ENCODE measurements at regions not wholly inside any gene's neighbourhood (a gene's known extent, or its start where the extent isn't known, plus 50 kb on each side); places are given as distances from the start of the nearest gene placed in this dataset.

DNA sequence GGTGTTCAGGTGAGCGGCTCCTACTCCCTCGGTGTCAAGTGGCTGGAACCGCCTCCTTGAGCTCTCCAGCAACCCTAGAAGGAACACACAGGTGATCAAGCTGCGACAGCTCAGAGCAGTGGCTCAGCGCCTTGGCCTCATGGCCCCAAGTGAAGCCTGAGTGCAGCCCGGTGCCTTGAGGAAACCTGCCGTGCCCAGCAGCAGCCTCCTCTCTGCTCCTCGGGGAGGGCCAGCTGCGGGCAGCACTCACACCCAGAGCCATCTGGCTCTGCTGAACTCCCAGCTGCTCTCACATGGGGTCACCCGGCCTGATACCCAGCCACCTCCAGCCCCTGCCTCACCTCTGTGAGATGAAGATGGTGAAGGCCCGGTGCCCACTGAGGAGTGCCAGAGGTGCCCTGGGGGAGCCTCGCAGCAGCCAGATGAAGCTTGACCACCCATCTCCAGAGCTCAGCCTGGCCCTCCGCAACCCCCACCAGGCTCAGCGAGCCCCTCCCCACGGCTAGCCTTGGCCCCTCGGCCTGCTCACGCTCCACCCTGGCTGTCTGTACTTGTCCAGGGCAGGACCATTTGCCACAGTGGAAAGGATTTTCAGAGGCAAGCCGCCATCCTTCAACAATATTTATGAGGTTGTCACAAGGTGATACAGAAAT, 70.6 kb upstream of the RAB6C start:
- Histone ChIP-seq H3K27me3 (ENCODE audit: control insufficient read depth in 4 of 4, insufficient read depth in 4 of 4, low read length in 3 of 4) (no peaks in the 10 kb centered on the region), H3K36me3 (ENCODE audit: control insufficient read depth in 4 of 4, insufficient read depth in 3 of 4, low read depth in 1 of 4, low read length in 3 of 4) (no peaks in the 10 kb centered on the region), H3K4me1 (ENCODE audit: control insufficient read depth in 4 of 4, insufficient read depth in 4 of 4, low read length in 3 of 4) (no peaks in the 10 kb centered on the region), H3K27ac (ENCODE audit: low read depth in 1 of 2, low read length in 2 of 2) (no peak overlapping the region), H3K9me3 (ENCODE audit: control insufficient read depth in 4 of 4, low read length in 3 of 4) (no peaks in the 10 kb centered on the region), H3K4me3 (ENCODE audit: low read depth in 1 of 3, low read length in 3 of 3) (no peak overlapping the region), H3K9ac (ENCODE audit: low read depth in 1 of 2, low read length in 2 of 2) (no peak overlapping the region)
- TF ChIP-seq RAD21 (IDR thresholded peaks at IDR 0.05) (no peak), HNF4A (conservative IDR thresholded peaks at IDR 0.05) (no peak), GABPA (IDR thresholded peaks at IDR 0.05 in 1 of 2, conservative IDR thresholded peaks at IDR 0.05 in 1 of 2) (no peak), HNF4G (IDR thresholded peaks at IDR 0.05) (no peak), ATF3 (IDR thresholded peaks at IDR 0.05) (no peak), NR2F2 (IDR thresholded peaks at IDR 0.05) (no peak), EGR1 (IDR thresholded peaks at IDR 0.05; ENCODE audit: low read depth in 2 of 2) (no peak), FOXA2 (IDR thresholded peaks at IDR 0.05) (no peak), TAF1 (conservative IDR thresholded peaks at IDR 0.05) (no peak)
- TF ChIP-seq, protein P1, sequence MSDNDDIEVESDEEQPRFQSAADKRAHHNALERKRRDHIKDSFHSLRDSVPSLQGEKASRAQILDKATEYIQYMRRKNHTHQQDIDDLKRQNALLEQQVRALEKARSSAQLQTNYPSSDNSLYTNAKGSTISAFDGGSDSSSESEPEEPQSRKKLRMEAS (IDR thresholded peaks at IDR 0.05): no peak
- TF ChIP-seq, protein P2, sequence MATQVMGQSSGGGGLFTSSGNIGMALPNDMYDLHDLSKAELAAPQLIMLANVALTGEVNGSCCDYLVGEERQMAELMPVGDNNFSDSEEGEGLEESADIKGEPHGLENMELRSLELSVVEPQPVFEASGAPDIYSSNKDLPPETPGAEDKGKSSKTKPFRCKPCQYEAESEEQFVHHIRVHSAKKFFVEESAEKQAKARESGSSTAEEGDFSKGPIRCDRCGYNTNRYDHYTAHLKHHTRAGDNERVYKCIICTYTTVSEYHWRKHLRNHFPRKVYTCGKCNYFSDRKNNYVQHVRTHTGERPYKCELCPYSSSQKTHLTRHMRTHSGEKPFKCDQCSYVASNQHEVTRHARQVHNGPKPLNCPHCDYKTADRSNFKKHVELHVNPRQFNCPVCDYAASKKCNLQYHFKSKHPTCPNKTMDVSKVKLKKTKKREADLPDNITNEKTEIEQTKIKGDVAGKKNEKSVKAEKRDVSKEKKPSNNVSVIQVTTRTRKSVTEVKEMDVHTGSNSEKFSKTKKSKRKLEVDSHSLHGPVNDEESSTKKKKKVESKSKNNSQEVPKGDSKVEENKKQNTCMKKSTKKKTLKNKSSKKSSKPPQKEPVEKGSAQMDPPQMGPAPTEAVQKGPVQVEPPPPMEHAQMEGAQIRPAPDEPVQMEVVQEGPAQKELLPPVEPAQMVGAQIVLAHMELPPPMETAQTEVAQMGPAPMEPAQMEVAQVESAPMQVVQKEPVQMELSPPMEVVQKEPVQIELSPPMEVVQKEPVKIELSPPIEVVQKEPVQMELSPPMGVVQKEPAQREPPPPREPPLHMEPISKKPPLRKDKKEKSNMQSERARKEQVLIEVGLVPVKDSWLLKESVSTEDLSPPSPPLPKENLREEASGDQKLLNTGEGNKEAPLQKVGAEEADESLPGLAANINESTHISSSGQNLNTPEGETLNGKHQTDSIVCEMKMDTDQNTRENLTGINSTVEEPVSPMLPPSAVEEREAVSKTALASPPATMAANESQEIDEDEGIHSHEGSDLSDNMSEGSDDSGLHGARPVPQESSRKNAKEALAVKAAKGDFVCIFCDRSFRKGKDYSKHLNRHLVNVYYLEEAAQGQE (IDR thresholded peaks at IDR 0.05): no peak
- TF ChIP-seq, protein P3, sequence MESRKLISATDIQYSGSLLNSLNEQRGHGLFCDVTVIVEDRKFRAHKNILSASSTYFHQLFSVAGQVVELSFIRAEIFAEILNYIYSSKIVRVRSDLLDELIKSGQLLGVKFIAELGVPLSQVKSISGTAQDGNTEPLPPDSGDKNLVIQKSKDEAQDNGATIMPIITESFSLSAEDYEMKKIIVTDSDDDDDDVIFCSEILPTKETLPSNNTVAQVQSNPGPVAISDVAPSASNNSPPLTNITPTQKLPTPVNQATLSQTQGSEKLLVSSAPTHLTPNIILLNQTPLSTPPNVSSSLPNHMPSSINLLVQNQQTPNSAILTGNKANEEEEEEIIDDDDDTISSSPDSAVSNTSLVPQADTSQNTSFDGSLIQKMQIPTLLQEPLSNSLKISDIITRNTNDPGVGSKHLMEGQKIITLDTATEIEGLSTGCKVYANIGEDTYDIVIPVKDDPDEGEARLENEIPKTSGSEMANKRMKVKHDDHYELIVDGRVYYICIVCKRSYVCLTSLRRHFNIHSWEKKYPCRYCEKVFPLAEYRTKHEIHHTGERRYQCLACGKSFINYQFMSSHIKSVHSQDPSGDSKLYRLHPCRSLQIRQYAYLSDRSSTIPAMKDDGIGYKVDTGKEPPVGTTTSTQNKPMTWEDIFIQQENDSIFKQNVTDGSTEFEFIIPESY (IDR thresholded peaks at IDR 0.05): no peak
- DNase-seq (ENCODE audit: low spot score): no peak
- 85% methylated on average over 18 of the region's 18 CpGs for WGBS

DNA sequence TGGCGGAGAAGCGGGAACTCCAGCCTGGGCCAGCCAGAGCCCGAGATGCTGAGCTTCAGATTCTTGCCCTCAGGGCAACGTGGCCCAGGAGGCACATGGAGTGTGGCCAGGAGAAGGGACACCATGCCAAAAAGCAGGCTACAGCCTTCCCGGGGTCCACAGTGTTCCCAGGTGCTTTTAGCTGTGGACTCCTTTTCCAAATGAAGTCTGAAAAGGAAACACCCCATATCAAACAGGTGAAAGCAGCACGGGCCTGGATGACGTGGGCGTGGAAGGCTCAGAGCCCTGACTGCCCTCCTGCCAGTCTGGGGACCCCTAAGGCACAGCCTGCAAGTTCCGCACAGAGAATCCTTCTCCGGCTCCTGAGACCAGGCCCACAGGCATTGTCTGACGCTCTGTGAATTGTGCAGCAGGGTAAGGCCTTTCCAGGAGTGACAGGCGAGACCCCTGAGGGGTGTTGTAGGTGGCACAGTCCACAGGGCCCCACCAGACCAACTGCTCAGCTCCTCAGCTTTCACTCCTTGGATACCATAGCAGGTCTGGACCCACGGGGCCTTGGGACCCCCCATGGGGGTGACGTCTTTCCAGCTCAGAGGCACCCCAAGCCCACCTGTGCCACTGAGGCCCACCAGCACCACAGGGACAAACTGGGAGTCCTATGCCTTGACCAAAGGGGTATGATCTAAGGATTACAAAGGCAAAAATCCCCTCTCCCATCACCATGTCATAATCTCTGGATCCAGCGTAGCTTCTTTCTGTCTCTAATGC, 69.6 kb upstream of the RAB6C start:
- H3K4me3 ChIP-seq (ENCODE audit: low read depth in 1 of 3, low read length in 3 of 3): no peak overlapping the region
- no peaks in the 10 kb centered on the region for H3K4me1 ChIP-seq (ENCODE audit: control insufficient read depth in 4 of 4, insufficient read depth in 4 of 4, low read length in 3 of 4)
- H3K9ac ChIP-seq (ENCODE audit: low read depth in 1 of 2, low read length in 2 of 2): no peak overlapping the region
- no peaks in the 10 kb centered on the region for H3K36me3 ChIP-seq (ENCODE audit: control insufficient read depth in 4 of 4, insufficient read depth in 3 of 4, low read depth in 1 of 4, low read length in 3 of 4)
- no peaks in the 10 kb centered on the region for H3K27me3 ChIP-seq (ENCODE audit: control insufficient read depth in 4 of 4, insufficient read depth in 4 of 4, low read length in 3 of 4)
- TF ChIP-seq NR2F2 (IDR thresholded peaks at IDR 0.05): no peak
- TF ChIP-seq, protein P3 (IDR thresholded peaks at IDR 0.05): no peak
- 89% methylated on average over 15 of the region's 15 CpGs for WGBS
- H3K9me3 ChIP-seq (ENCODE audit: control insufficient read depth in 4 of 4, low read length in 3 of 4): peaks cover 0 to 2% (median 0%) of the 10 kb centered on the region in 4 donors
- no peak overlapping the region for H3K27ac ChIP-seq (ENCODE audit: low read depth in 1 of 2, low read length in 2 of 2)
- no peak for DNase-seq (ENCODE audit: low spot score)

Data from liver (tissue), 7 donors.